A673 (cell line): ENCODE measurements at regions not wholly inside any gene's neighbourhood (a gene's known extent, or its start where the extent isn't known, plus 50 kb on each side); places are given as distances from the start of the nearest gene placed in this dataset.

ENCODE experiments used
- BruUV-seq: library from RNA; stranded (reverse); fragments of 400-500 nt; replicated peaks from 2 replicates; lab custom pipeline; 2021; lab: Mats Ljungman, UMichigan
- CTCF ChIA-PET: fragments of 300-600 bp; sonication (Branson Sonifier 250); formaldehyde crosslinking; loops from one replicate; lab custom pipeline; 2022; ENCODE audit warnings: antibody characterized with exemption; lab: Charles Lee
- POLR2A ChIA-PET: fragments of 300-600 bp; sonication (Branson Sonifier 250); formaldehyde crosslinking; loops from one replicate; lab custom pipeline; 2022; ENCODE audit warnings: antibody characterized with exemption; ENCODE audit not compliant: low non-redundant PET; lab: Charles Lee
- DNase-seq: peaks from one replicate; pipeline ENCODE4 v3.0.0-alpha.2; 2015; ENCODE audit warnings: low spot score
- H3K27ac ChIP-seq: fragments of 200-600 bp; sonication (generic); 2 replicates; pipeline ENCODE4 v1.5.1; 2016; ENCODE audit warnings: mixed run types, low read depth, mild to moderate bottlenecking, mixed read lengths, antibody characterized with exemption, low read length; ENCODE audit not compliant: poor library complexity, severe bottlenecking
- H3K27me3 ChIP-seq: fragments of 200-600 bp; sonication (generic); replicated peaks from 2 replicates; pipeline ENCODE4 v1.6.1; 2017; ENCODE audit warnings: mixed run types, low read depth, mild to moderate bottlenecking, mixed read lengths, antibody characterized with exemption, low read length; ENCODE audit not compliant: insufficient read depth, poor library complexity
- H3K36me3 ChIP-seq: fragments of 200-600 bp; sonication (generic); 2 replicates; pipeline ENCODE4 v1.6.1; 2016; ENCODE audit warnings: mixed run types, mild to moderate bottlenecking, mixed read lengths, antibody characterized with exemption, low read length; ENCODE audit not compliant: insufficient read depth, poor library complexity, severe bottlenecking
- H3K4me1 ChIP-seq: fragments of 200-600 bp; sonication (generic); 2 replicates; pipeline ENCODE4 v1.6.1; 2017; ENCODE audit warnings: mixed run types, mild to moderate bottlenecking, mixed read lengths, antibody characterized with exemption, low read length; ENCODE audit not compliant: insufficient read depth, poor library complexity, severe bottlenecking
- H3K4me3 ChIP-seq: fragments of 200-600 bp; sonication (generic); 2 replicates; pipeline ENCODE4 v1.5.1; 2016; ENCODE audit warnings: low read depth, mixed run types, mild to moderate bottlenecking, mixed read lengths, low read length; ENCODE audit not compliant: poor library complexity, severe bottlenecking
- H3K9me3 ChIP-seq: fragments of 200-600 bp; sonication (generic); 2 replicates; pipeline ENCODE4 v1.6.1; 2016; ENCODE audit warnings: mixed run types, low read depth, mild to moderate bottlenecking, mixed read lengths, antibody characterized with exemption, low read length; ENCODE audit not compliant: poor library complexity, severe bottlenecking
- EZH2 ChIP-seq: fragments of 200-600 bp; sonication (generic); IDR thresholded peaks from 2 replicates; pipeline ENCODE4 v1.6.1; 2017; ENCODE audit warnings: borderline replicate concordance, low read depth, mild to moderate bottlenecking, mixed read lengths, antibody characterized with exemption, low read length; ENCODE audit not compliant: poor library complexity, severe bottlenecking
- intact Hi-C: fragments of 100-400 bp; cut with micrococcal nuclease; formaldehyde crosslinking; loops from one replicate; pipeline ENCODE4 v1.10.0; 2022; ENCODE audit not compliant: unreplicated experiment
- TF ChIP-seq, protein P1 (sequence below): fragments of 300-800, 200-600 bp; sonication (generic); conservative IDR thresholded peaks from 2 replicates; pipeline ENCODE4 v1.5.1; 2017; ENCODE audit warnings: low read depth, mild to moderate bottlenecking, antibody characterized with exemption, low read length, moderate library complexity, mixed read lengths

DNA sequence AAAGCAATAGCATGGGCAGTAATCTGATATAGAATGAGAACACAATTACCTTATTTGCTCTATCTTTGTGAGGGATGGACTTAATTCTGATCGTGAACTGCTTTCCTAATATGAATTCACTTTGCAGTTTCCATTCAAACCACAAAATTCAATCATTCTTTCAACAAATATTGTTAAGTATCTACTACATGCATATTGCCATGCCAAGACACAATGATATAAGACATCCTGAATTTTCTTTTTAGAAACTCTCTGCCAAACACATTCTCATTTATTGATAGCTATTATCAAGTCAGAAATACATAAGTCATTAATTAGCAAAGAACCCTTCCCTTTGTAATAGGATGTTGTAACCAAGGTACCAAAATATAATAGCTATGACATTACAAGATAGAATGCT, 121.6 kb upstream of the TARS1 start:
- no peaks in the 10 kb centered on the region for H3K4me1 ChIP-seq
- DNase-seq, result no peak
- H3K9me3 ChIP-seq, result no peaks in the 10 kb centered on the region
- H3K36me3 ChIP-seq, result no peaks in the 10 kb centered on the region
- no TSS peak for BruUV-seq
- H3K27ac ChIP-seq, result no peak overlapping the region
- intact Hi-C loops, result no loop called here
- no peak overlapping the region for H3K4me3 ChIP-seq
- ChIA-PET CTCF (no interaction called here), POLR2A (no interaction called here)
- TF ChIP-seq, protein P1, sequence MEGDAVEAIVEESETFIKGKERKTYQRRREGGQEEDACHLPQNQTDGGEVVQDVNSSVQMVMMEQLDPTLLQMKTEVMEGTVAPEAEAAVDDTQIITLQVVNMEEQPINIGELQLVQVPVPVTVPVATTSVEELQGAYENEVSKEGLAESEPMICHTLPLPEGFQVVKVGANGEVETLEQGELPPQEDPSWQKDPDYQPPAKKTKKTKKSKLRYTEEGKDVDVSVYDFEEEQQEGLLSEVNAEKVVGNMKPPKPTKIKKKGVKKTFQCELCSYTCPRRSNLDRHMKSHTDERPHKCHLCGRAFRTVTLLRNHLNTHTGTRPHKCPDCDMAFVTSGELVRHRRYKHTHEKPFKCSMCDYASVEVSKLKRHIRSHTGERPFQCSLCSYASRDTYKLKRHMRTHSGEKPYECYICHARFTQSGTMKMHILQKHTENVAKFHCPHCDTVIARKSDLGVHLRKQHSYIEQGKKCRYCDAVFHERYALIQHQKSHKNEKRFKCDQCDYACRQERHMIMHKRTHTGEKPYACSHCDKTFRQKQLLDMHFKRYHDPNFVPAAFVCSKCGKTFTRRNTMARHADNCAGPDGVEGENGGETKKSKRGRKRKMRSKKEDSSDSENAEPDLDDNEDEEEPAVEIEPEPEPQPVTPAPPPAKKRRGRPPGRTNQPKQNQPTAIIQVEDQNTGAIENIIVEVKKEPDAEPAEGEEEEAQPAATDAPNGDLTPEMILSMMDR, result no peak
- no peak for TF ChIP-seq EZH2
- H3K27me3 ChIP-seq, result no peaks in the 10 kb centered on the region

DNA sequence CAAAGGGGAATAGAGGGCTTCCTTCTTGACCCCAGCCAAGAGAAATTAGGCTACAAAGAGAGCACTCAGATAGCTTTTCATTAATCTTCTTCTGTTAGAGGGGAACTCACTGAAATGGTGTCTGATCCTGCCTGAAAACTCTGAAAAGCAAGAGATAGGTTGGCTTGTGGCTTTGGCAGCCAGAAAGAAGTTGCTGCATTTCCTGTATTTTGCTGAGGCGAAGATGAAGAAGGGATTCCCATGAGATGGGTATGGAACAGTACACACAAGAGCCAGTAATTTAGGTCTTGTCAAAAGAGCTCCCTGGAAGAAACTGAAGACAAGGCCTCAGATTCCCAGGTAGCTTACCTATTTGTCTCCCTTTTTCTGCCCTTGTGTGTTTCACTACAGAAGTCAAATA, 120.9 kb upstream of the TARS1 start:
- Histone ChIP-seq H3K27ac (no peak overlapping the region), H3K9me3 (no peaks in the 10 kb centered on the region), H3K4me3 (no peak overlapping the region), H3K4me1 (no peaks in the 10 kb centered on the region), H3K36me3 (no peaks in the 10 kb centered on the region), H3K27me3 (no peaks in the 10 kb centered on the region)
- no TSS peak for BruUV-seq
- ChIA-PET POLR2A (no interaction called here), CTCF (no interaction called here)
- intact Hi-C loops, result no loop called here
- DNase-seq, result no peak
- TF ChIP-seq, protein P1, result no peak
- TF ChIP-seq EZH2, result no peak

GRCh38 chr5:33321026-33321425, 119.7 kb upstream of the TARS1 start:
- intact Hi-C loops, result no loop called here
- POLR2A ChIA-PET, result no interaction called here
- no peak for DNase-seq
- CTCF ChIA-PET, result no interaction called here
- TF ChIP-seq EZH2, result no peak
- TF ChIP-seq, protein P1, result no peak
- Histone ChIP-seq H3K27me3 (no peaks in the 10 kb centered on the region), H3K27ac (no peak overlapping the region), H3K4me1 (no peaks in the 10 kb centered on the region), H3K9me3 (no peaks in the 10 kb centered on the region), H3K4me3 (no peak overlapping the region), H3K36me3 (no peaks in the 10 kb centered on the region)
- no TSS peak for BruUV-seq
